ENCODE measurements at regions not wholly inside any gene's neighbourhood (a gene's known extent, or its start where the extent isn't known, plus 50 kb on each side); places are given as distances from the start of the nearest gene placed in this dataset.

GRCh38 chr6:80477591-80477990 lies 371.1 kb downstream of the BCKDHB start:
- TF ChIP-seq CTCF (IDR thresholded peaks at IDR 0.05; ENCODE audit: low read depth, low read length, poor library complexity, severe bottlenecking): no peak
- no peak for TF ChIP-seq EZH2phosphoT487 (IDR thresholded peaks at IDR 0.05; ENCODE audit: borderline replicate concordance, low read length)

Data from DOHH2 (cell line).